Nephron progenitor cell (in vitro differentiated cells): ENCODE measurements at regions not wholly inside any gene's neighbourhood (a gene's known extent, or its start where the extent isn't known, plus 50 kb on each side); places are given as distances from the start of the nearest gene placed in this dataset.
A peak's percentile ranks its signal among the peaks of the same experiment; 100 is the strongest.

Source experiments
- DNase-seq: peaks from one replicate; pipeline ENCODE4 v3.0.0; 2021
- H3K27ac Mint-ChIP-seq: 2 replicates; pipeline ENCODE4 v1.8.0; 2021; ENCODE audit warnings: mild to moderate bottlenecking, moderate library complexity, mixed read lengths
- H3K27me3 Mint-ChIP-seq: 2 replicates; pipeline ENCODE4 v1.8.0; 2021; ENCODE audit warnings: mild to moderate bottlenecking, low read depth, mixed read lengths; ENCODE audit not compliant: poor library complexity
- H3K36me3 Mint-ChIP-seq: 2 replicates; pipeline ENCODE4 v1.8.0; 2021; ENCODE audit warnings: low read depth, mixed read lengths
- H3K4me1 Mint-ChIP-seq: 2 replicates; pipeline ENCODE4 v1.8.0; 2021; ENCODE audit warnings: mixed read lengths
- H3K4me3 Mint-ChIP-seq: 2 replicates; pipeline ENCODE4 v1.8.0; 2021; ENCODE audit warnings: mild to moderate bottlenecking, moderate library complexity, mixed read lengths
- H3K9me3 Mint-ChIP-seq: 2 replicates; pipeline ENCODE4 v1.8.0; 2021; ENCODE audit warnings: mild to moderate bottlenecking, moderate library complexity, mixed read lengths
- CTCF ChIP-seq: fragments of 200-600 bp; sonication (generic); IDR thresholded peaks from 2 replicates; pipeline ENCODE4 v1.5.0; 2021; ENCODE audit warnings: antibody characterized with exemption

- Mint-ChIP-seq H3K9me3 (peaks cover 7% of the 10 kb centered on the region), H3K36me3 (peaks cover 4% of the 10 kb centered on the region), H3K27me3 (no peaks in the 10 kb centered on the region), H3K4me1 (peaks cover 20% of the 10 kb centered on the region), H3K4me3 (no peak overlapping the region), H3K27ac (no peak overlapping the region)
- no peak for DNase-seq
- TF ChIP-seq CTCF, result no peak
Measured at GRCh38 chr4:186915816-186916215, 192.2 kb upstream of the FAT1 start.

GRCh38 chr4:186917136-186917535 is 193.5 kb upstream of the FAT1 start:
- Mint-ChIP-seq H3K27me3 (no peaks in the 10 kb centered on the region), H3K4me3 (no peak overlapping the region)

GRCh38 chr4:186918466-186918865 is 194.8 kb upstream of the FAT1 start:
- Mint-ChIP-seq H3K4me3 (no peak overlapping the region), H3K27ac (no peak overlapping the region), H3K4me1 (peaks cover 17% of the 10 kb centered on the region), H3K9me3 (peaks cover 7% of the 10 kb centered on the region), H3K27me3 (no peaks in the 10 kb centered on the region), H3K36me3 (peaks cover 4% of the 10 kb centered on the region)
- no peak for DNase-seq
- TF ChIP-seq CTCF, result no peak

More at GRCh38 chr4:186917136-186917535, 193.5 kb upstream of the FAT1 start:
- peaks cover 4% of the 10 kb centered on the region for H3K36me3 Mint-ChIP-seq
- no peak overlapping the region for H3K27ac Mint-ChIP-seq
- peaks cover 22% of the 10 kb centered on the region for H3K4me1 Mint-ChIP-seq
- no peak for TF ChIP-seq CTCF
- peaks cover 7% of the 10 kb centered on the region for H3K9me3 Mint-ChIP-seq
- DNase-seq, result no peak

- H3K4me1 Mint-ChIP-seq, result peaks cover 17% of the 10 kb centered on the region
- no peak for TF ChIP-seq CTCF
- peaks cover 7% of the 10 kb centered on the region for H3K9me3 Mint-ChIP-seq
- no peaks in the 10 kb centered on the region for H3K27me3 Mint-ChIP-seq
- H3K36me3 Mint-ChIP-seq, result peaks cover 4% of the 10 kb centered on the region
- no peak overlapping the region for H3K4me3 Mint-ChIP-seq
- DNase-seq, result no peak
- peak overlapping the region; percentile 60 for H3K27ac Mint-ChIP-seq
Measured at GRCh38 chr4:186919340-186919739, 195.7 kb upstream of the FAT1 start.

- H3K27ac Mint-ChIP-seq, result peak overlapping the region; percentile 50
- H3K4me3 Mint-ChIP-seq, result no peak overlapping the region
- H3K4me1 Mint-ChIP-seq, result peaks cover 17% of the 10 kb centered on the region
- no peak for TF ChIP-seq CTCF
- H3K36me3 Mint-ChIP-seq, result peaks cover 4% of the 10 kb centered on the region
- no peaks in the 10 kb centered on the region for H3K27me3 Mint-ChIP-seq
- H3K9me3 Mint-ChIP-seq, result peaks cover 7% of the 10 kb centered on the region
- DNase-seq, result no peak
Measured at GRCh38 chr4:186920483-186920882, 196.8 kb upstream of the FAT1 start.

- DNase-seq, result no peak
- peak overlapping the region; percentile 50 for H3K27ac Mint-ChIP-seq
- H3K4me3 Mint-ChIP-seq, result no peak overlapping the region
- peaks cover 17% of the 10 kb centered on the region for H3K4me1 Mint-ChIP-seq
- peaks cover 4% of the 10 kb centered on the region for H3K36me3 Mint-ChIP-seq
- no peak for TF ChIP-seq CTCF
- H3K9me3 Mint-ChIP-seq, result peaks cover 7% of the 10 kb centered on the region
- H3K27me3 Mint-ChIP-seq, result no peaks in the 10 kb centered on the region
Measured at GRCh38 chr4:186920992-186921391, 197.3 kb upstream of the FAT1 start.
